HG03039 (cell line): ENCODE measurements at regions not wholly inside any gene's neighbourhood (a gene's known extent, or its start where the extent isn't known, plus 50 kb on each side); places are given as distances from the start of the nearest gene placed in this dataset.
"Not testable (repeated sequence)": the region's sequence is repeated elsewhere in the genome, so short reads cannot be mapped to it uniquely, and the experiment has no call there.

ENCODE experiments used
- ATAC-seq: cut with Tn5 transposase; IDR thresholded peaks from one replicate; pipeline ENCODE4 v1.9.1; 2021; ENCODE audit warnings: mild to moderate bottlenecking, moderate library complexity; ENCODE audit not compliant: unreplicated experiment

- no peak for ATAC-seq
Observed at GRCh38 chr4:29113960-29114359, 1606.2 kb upstream of the PCDH7 start.

- not testable (repeated sequence) for ATAC-seq
Observed at GRCh38 chr4:29117231-29117722, 1602.9 kb upstream of the PCDH7 start.

- ATAC-seq = no peak
Observed at GRCh38 chr4:29121586-29121985, 1598.6 kb upstream of the PCDH7 start.

- ATAC-seq = no peak
Observed at GRCh38 chr4:29128810-29129209, 1591.4 kb upstream of the PCDH7 start.

GRCh38 chr4:29131304-29131703, 1588.9 kb upstream of the PCDH7 start:
- ATAC-seq = no peak

- no peak for ATAC-seq
Observed at GRCh38 chr4:29142708-29143107, 1577.5 kb upstream of the PCDH7 start.

- ATAC-seq = no peak
Observed at GRCh38 chr4:29151584-29151983, 1568.6 kb upstream of the PCDH7 start.

- ATAC-seq = no peak
Observed at GRCh38 chr4:29153642-29154041, 1566.5 kb upstream of the PCDH7 start.

- ATAC-seq = no peak
Observed at GRCh38 chr4:29175291-29175690, 1544.9 kb upstream of the PCDH7 start.

- no peak for ATAC-seq
Observed at GRCh38 chr4:29199025-29199424, 1521.1 kb upstream of the PCDH7 start.

GRCh38 chr4:29199485-29199884, 1520.7 kb upstream of the PCDH7 start:
- ATAC-seq = no peak

- no peak for ATAC-seq
Observed at GRCh38 chr4:29213020-29213419, 1507.1 kb upstream of the PCDH7 start.

- no peak for ATAC-seq
Observed at GRCh38 chr4:29220761-29221160, 1499.4 kb upstream of the PCDH7 start.

GRCh38 chr4:29224911-29225310, 1495.3 kb upstream of the PCDH7 start:
- no peak for ATAC-seq

GRCh38 chr4:29240641-29241040, 1479.5 kb upstream of the PCDH7 start:
- no peak for ATAC-seq

- no peak for ATAC-seq
Observed at GRCh38 chr4:29243054-29243453, 1477.1 kb upstream of the PCDH7 start.

GRCh38 chr4:29243851-29244250, 1476.3 kb upstream of the PCDH7 start:
- no peak for ATAC-seq

GRCh38 chr4:29259556-29259955, 1460.6 kb upstream of the PCDH7 start:
- ATAC-seq = no peak

- ATAC-seq = no peak
Observed at GRCh38 chr4:29262986-29263385, 1457.2 kb upstream of the PCDH7 start.

- ATAC-seq = no peak
Observed at GRCh38 chr4:29276150-29276549, 1444.0 kb upstream of the PCDH7 start.

- ATAC-seq = no peak
Observed at GRCh38 chr4:29277381-29277780, 1442.8 kb upstream of the PCDH7 start.

- no peak for ATAC-seq
Observed at GRCh38 chr4:29278585-29278984, 1441.6 kb upstream of the PCDH7 start.

GRCh38 chr4:29289118-29289517, 1431.1 kb upstream of the PCDH7 start:
- ATAC-seq = no peak

GRCh38 chr4:29295280-29295679, 1424.9 kb upstream of the PCDH7 start:
- ATAC-seq = no peak
